Endothelial cell of umbilical vein (primary cell): ENCODE measurements at regions not wholly inside any gene's neighbourhood (a gene's known extent, or its start where the extent isn't known, plus 50 kb on each side); places are given as distances from the start of the nearest gene placed in this dataset.

Experiments used
- BruUV-seq: library from RNA; stranded (reverse); fragments of 400-500 nt; replicated peaks from 2 replicates; lab custom pipeline; 2021; lab: Mats Ljungman, UMichigan
- CTCF ChIA-PET: fragments of 300-600, 350-600 bp; sonication (Branson Sonifier 250); formaldehyde crosslinking; loops from one replicate; lab custom pipeline; 2021; ENCODE audit warnings: antibody characterized with exemption, inconsistent platforms; lab: Charles Lee
- POLR2A ChIA-PET: fragments of 300-600, 350-600 bp; sonication (Branson Sonifier 250); formaldehyde crosslinking; loops from one replicate; lab custom pipeline; 2021; ENCODE audit warnings: antibody characterized with exemption, inconsistent platforms; lab: Charles Lee
- DNase-seq: peaks from one replicate; pipeline ENCODE4 v3.0.0-alpha.2; 2011; ENCODE audit warnings: low read depth, low spot score
- FAIRE-seq: peaks from 2 replicates; lab custom pipeline; 2011; peaks lifted over from hg19 to GRCh38; lab: Jason Lieb, UNC
- H2AFZ ChIP-seq: 2 replicates; pipeline ENCODE4 v1.6.0; 2012; ENCODE audit warnings: low read depth, low read length, control low read depth, inconsistent platforms
- H3K27ac ChIP-seq: 2 replicates; pipeline ENCODE4 v1.5.1; 2011; ENCODE audit warnings: low read depth, mild to moderate bottlenecking, control low read depth, low read length, moderate library complexity; ENCODE audit not compliant: insufficient read depth
- H3K27me3 ChIP-seq, 2 experiments: 2 replicates each; pipeline versions ENCODE4 v1.6.0 to v1.6.1; 2011; ENCODE audit warnings: low read length in 2 of 2, mixed read lengths in 1 of 2; ENCODE audit not compliant: control insufficient read depth in 2 of 2, insufficient read depth in 2 of 2
- H3K36me3 ChIP-seq, 2 experiments: 2 replicates in 1 of 2; 3 replicates in 1 of 2; pipeline ENCODE4 v1.5.1; 2011; ENCODE audit warnings: low read length in 2 of 2, mild to moderate bottlenecking in 1 of 2, moderate library complexity in 1 of 2; ENCODE audit not compliant: control insufficient read depth in 2 of 2, insufficient read depth in 2 of 2; ENCODE audit errors: extremely low read depth in 1 of 2
- H3K4me1 ChIP-seq: 3 replicates; pipeline ENCODE4 v1.5.1; 2011; ENCODE audit warnings: mild to moderate bottlenecking, low read length; ENCODE audit not compliant: control insufficient read depth, insufficient read depth; ENCODE audit errors: extremely low read depth
- H3K4me2 ChIP-seq: 2 replicates; pipeline ENCODE4 v1.6.1; 2011; ENCODE audit warnings: low read length, control low read depth, mixed read lengths; ENCODE audit not compliant: insufficient read depth
- H3K4me3 ChIP-seq, 3 experiments: fragments of 200-600 bp in 1 of 3; sonication (generic), shearing (Covaris generic) in 1 of 3; replicated peaks in 1 of 3; 2 replicates each; pipeline ENCODE4 v1.5.1; 2011 to 2016; ENCODE audit warnings: control low read depth in 3 of 3, low read length in 3 of 3, mild to moderate bottlenecking in 2 of 3, inconsistent platforms in 1 of 3, low read depth in 1 of 3, moderate library complexity in 1 of 3; ENCODE audit not compliant: insufficient read depth in 1 of 3
- H3K79me2 ChIP-seq: 2 replicates; pipeline ENCODE4 v1.6.0; 2012; ENCODE audit warnings: low read length, inconsistent platforms; ENCODE audit not compliant: control insufficient read depth, insufficient read depth
- H3K9ac ChIP-seq: replicated peaks from 2 replicates; pipeline ENCODE3; 2011; ENCODE audit warnings: low read length, control low read depth; ENCODE audit not compliant: insufficient read depth; ENCODE audit errors: extremely low read depth
- H3K9me1 ChIP-seq: replicated peaks from 3 replicates; pipeline ENCODE4 v1.6.0; 2011; ENCODE audit warnings: mild to moderate bottlenecking, low read length; ENCODE audit not compliant: control insufficient read depth, insufficient read depth; ENCODE audit errors: extremely low read depth
- H3K9me3 ChIP-seq: replicated peaks from 2 replicates; pipeline ENCODE4 v1.5.1; 2012; ENCODE audit warnings: low read length, inconsistent platforms; ENCODE audit not compliant: control insufficient read depth, insufficient read depth
- H4K20me1 ChIP-seq: replicated peaks from 2 replicates; pipeline ENCODE3; 2011; ENCODE audit warnings: mild to moderate bottlenecking, low read length; ENCODE audit not compliant: control insufficient read depth, insufficient read depth; ENCODE audit errors: extremely low read depth
- EZH2 ChIP-seq: IDR thresholded peaks from 2 replicates; pipeline ENCODE4 v1.6.1; 2012; ENCODE audit warnings: borderline replicate concordance, low read depth, mild to moderate bottlenecking, moderate library complexity, low read length, inconsistent platforms; ENCODE audit not compliant: severe bottlenecking
- GATA2 ChIP-seq: IDR thresholded peaks from 2 replicates; pipeline ENCODE4 v1.7.0; 2011; ENCODE audit warnings: low read depth, mild to moderate bottlenecking, moderate library complexity, mixed read lengths, low read length; ENCODE audit not compliant: insufficient read length, insufficient read depth
- MYC ChIP-seq: IDR thresholded peaks from one replicate; pipeline ENCODE4 v1.6.1; 2011; ENCODE audit warnings: mild to moderate bottlenecking, low read depth, low read length
- dilution Hi-C: fragments of 300-500 bp; cut with MboI; formaldehyde crosslinking; loops from one replicate; pipeline ENCODE4 v1.15.0; 2019; ENCODE audit warnings: low sequenced_read_pairs; ENCODE audit not compliant: extremely low pct_ligation_motif_present
- intact Hi-C: fragments of 100-400 bp; cut with micrococcal nuclease; formaldehyde crosslinking; loops from one replicate; pipeline ENCODE4 v1.10.0; 2022
- TF ChIP-seq, protein P1 (sequence below), 2 donors: IDR thresholded peaks; 1 replicate in 1 of 2; 2 replicates in 1 of 2; pipeline ENCODE4 v1.5.1; 2011; ENCODE audit warnings: low read length in 2 of 2, mild to moderate bottlenecking in 2 of 2, moderate library complexity in 2 of 2, control low read depth in 1 of 2, inconsistent platforms in 1 of 2, low read depth in 1 of 2; ENCODE audit not compliant: insufficient read depth in 1 of 2; ENCODE audit errors: extremely low read depth in 1 of 2

DNA sequence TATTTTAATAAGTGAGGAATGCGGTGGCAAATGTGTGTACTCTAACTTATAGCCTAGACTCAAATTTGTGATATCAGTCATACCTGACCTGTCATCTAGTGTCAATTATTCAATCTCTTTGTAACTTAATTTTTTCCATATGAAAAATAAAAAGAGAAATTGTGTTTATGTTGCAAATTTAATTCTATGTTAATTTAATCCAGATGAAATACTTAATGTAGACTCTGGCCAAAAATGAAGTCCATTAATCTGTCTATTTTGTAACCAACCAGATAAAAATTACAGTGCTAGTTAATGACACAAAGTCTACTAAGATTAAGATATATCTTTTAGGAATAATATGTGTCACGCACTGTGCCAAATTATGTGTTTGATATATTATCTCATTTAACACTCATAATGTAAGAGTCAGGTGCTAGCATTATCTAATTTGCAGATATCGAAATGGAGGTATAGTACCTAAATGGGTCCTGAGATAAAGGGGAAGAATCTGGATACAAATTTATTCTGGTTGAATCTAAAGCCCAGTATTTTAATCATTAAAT, 712.1 kb downstream of the KCTD16 start:
- H2AFZ ChIP-seq = no peak overlapping the region
- no peak overlapping the region for H3K4me3 ChIP-seq
- H3K79me2 ChIP-seq = no peaks in the 10 kb centered on the region
- H3K27me3 ChIP-seq = no peaks in the 10 kb centered on the region
- BruUV-seq = no TSS peak
- ChIA-PET POLR2A (no interaction called here), CTCF (no interaction called here)
- no peak overlapping the region for H3K9ac ChIP-seq
- no peak overlapping the region for H3K27ac ChIP-seq
- intact Hi-C loops = no loop called here
- FAIRE-seq (no peak), DNase-seq (no peak)
- no peaks in the 10 kb centered on the region for H4K20me1 ChIP-seq
- dilution Hi-C loops = no loop called here
- no peak overlapping the region for H3K4me2 ChIP-seq
- H3K4me1 ChIP-seq = no peaks in the 10 kb centered on the region
- TF ChIP-seq, protein P1, sequence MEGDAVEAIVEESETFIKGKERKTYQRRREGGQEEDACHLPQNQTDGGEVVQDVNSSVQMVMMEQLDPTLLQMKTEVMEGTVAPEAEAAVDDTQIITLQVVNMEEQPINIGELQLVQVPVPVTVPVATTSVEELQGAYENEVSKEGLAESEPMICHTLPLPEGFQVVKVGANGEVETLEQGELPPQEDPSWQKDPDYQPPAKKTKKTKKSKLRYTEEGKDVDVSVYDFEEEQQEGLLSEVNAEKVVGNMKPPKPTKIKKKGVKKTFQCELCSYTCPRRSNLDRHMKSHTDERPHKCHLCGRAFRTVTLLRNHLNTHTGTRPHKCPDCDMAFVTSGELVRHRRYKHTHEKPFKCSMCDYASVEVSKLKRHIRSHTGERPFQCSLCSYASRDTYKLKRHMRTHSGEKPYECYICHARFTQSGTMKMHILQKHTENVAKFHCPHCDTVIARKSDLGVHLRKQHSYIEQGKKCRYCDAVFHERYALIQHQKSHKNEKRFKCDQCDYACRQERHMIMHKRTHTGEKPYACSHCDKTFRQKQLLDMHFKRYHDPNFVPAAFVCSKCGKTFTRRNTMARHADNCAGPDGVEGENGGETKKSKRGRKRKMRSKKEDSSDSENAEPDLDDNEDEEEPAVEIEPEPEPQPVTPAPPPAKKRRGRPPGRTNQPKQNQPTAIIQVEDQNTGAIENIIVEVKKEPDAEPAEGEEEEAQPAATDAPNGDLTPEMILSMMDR (IDR thresholded peaks at IDR 0.05; ENCODE audit: extremely low read depth in 1 of 2, insufficient read depth in 1 of 2, low read depth in 1 of 2, low read length in 2 of 2) = no peak
- TF ChIP-seq GATA2 (no peak), EZH2 (no peak)
- H3K9me1 ChIP-seq = no peaks in the 10 kb centered on the region
- H3K9me3 ChIP-seq = no peaks in the 10 kb centered on the region
- no peaks in the 10 kb centered on the region for H3K36me3 ChIP-seq

DNA sequence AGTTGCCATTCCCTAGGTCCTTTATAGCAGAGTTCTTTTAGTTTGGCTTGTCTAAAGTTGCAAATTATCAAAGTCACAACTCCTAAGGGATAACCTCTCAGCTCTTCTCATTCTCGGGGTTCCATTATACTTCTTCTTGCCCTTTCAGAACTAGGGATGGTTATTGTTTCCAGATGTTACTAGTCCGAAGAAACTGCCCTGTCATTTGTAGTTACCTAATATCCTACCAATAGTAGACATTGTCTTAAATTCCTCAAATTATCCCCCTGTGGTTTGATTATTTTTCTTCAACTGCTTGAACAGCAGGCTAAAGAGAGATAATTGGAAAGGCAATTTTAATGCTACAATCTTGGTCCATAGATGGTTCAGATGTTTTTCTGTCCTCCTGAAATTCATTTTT, 709.8 kb downstream of the KCTD16 start:
- H4K20me1 ChIP-seq = no peaks in the 10 kb centered on the region
- no peaks in the 10 kb centered on the region for H3K36me3 ChIP-seq
- FAIRE-seq (no peak), DNase-seq (no peak)
- CTCF ChIA-PET = no interaction called here
- no peaks in the 10 kb centered on the region for H3K27me3 ChIP-seq
- dilution Hi-C loops = no loop called here
- no peaks in the 10 kb centered on the region for H3K79me2 ChIP-seq
- intact Hi-C loops = no loop called here
- H2AFZ ChIP-seq = no peak overlapping the region
- no peak for TF ChIP-seq MYC
- H3K9me3 ChIP-seq = no peaks in the 10 kb centered on the region
- no peak overlapping the region for H3K4me2 ChIP-seq
- H3K27ac ChIP-seq = no peak overlapping the region
- no peaks in the 10 kb centered on the region for H3K4me1 ChIP-seq
- POLR2A ChIA-PET = no interaction called here
- H3K9me1 ChIP-seq = no peaks in the 10 kb centered on the region
- no TSS peak for BruUV-seq
- no peak overlapping the region for H3K4me3 ChIP-seq
- H3K9ac ChIP-seq = no peak overlapping the region
